ENCODE measurements at regions not wholly inside any gene's neighbourhood (a gene's known extent, or its start where the extent isn't known, plus 50 kb on each side); places are given as distances from the start of the nearest gene placed in this dataset.
"Not testable (repeated sequence)": the region's sequence is repeated elsewhere in the genome, so short reads cannot be mapped to it uniquely, and the experiment has no call there.

DNA sequence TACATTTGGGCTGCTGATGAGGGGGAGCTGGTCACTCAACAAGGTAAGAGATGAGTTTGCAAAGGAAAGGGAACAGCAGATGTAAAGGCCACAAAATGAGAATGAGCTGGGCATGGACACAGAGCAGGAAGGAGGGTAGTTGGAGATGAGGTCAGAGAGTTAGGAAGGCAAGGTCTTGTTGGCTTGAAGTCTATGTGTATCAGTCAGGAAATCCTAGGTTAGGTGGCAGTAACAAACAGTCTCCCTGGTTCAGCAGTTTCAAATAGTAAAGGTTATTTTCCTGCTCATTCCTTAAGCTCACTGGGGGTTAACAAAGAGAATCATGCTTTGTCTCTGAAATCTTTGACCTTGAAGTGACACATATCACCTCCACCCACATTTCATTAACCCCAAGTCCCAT lies 58.3 kb upstream of the ARL4C start:
- no peak for TF ChIP-seq ZNF8 (CRISPR knock-in tag; IDR thresholded peaks at IDR 0.05)
- ATAC-seq, result no peak

- not testable (repeated sequence) for ATAC-seq
Observed at GRCh38 chr2:234553223-234553622, 56.3 kb upstream of the ARL4C start.

DNA sequence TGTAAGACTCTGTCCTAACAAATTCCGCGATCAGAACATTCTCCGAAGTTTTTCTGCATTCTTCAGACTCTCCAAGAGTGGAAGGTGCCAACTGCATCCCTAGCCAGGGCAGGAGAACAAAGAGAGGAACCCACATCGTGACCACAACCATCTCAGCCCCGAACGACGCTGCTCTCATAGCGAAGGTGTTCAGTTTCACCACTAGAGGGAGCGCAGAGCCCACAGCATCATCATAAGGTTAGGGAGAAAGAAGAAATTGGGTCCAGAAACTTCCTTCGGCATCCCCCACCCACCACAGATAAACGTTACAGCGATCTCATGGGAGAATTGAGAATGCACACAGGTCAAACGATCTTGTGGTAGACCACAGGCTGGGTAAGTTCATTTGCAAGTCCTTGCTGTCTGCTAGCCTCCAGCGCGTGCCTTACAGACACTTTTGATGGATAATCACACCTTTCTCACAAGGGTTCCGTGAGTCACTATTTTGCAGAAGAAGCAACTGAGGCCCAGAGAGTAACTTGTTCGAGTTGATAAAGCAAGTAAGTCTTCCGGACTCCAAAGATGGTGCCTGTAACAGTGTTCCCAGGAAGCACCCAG lies 53.7 kb upstream of the ARL4C start:
- ATAC-seq, result peak; percentile 98
- no peak for TF ChIP-seq ESRRG (CRISPR knock-in tag; IDR thresholded peaks at IDR 0.05)
- TF ChIP-seq, protein P1, sequence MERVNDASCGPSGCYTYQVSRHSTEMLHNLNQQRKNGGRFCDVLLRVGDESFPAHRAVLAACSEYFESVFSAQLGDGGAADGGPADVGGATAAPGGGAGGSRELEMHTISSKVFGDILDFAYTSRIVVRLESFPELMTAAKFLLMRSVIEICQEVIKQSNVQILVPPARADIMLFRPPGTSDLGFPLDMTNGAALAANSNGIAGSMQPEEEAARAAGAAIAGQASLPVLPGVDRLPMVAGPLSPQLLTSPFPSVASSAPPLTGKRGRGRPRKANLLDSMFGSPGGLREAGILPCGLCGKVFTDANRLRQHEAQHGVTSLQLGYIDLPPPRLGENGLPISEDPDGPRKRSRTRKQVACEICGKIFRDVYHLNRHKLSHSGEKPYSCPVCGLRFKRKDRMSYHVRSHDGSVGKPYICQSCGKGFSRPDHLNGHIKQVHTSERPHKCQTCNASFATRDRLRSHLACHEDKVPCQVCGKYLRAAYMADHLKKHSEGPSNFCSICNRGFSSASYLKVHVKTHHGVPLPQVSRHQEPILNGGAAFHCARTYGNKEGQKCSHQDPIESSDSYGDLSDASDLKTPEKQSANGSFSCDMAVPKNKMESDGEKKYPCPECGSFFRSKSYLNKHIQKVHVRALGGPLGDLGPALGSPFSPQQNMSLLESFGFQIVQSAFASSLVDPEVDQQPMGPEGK (CRISPR knock-in tag; IDR thresholded peaks at IDR 0.05; ENCODE audit: borderline replicate concordance), result no peak
- no peak for TF ChIP-seq POU6F1 (CRISPR knock-in tag; IDR thresholded peaks at IDR 0.05; ENCODE audit: borderline replicate concordance, low read depth)
- TF ChIP-seq, protein P2, sequence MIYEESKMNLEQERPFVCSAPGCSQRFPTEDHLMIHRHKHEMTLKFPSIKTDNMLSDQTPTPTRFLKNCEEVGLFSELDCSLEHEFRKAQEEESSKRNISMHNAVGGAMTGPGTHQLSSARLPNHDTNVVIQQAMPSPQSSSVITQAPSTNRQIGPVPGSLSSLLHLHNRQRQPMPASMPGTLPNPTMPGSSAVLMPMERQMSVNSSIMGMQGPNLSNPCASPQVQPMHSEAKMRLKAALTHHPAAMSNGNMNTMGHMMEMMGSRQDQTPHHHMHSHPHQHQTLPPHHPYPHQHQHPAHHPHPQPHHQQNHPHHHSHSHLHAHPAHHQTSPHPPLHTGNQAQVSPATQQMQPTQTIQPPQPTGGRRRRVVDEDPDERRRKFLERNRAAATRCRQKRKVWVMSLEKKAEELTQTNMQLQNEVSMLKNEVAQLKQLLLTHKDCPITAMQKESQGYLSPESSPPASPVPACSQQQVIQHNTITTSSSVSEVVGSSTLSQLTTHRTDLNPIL (CRISPR knock-in tag; IDR thresholded peaks at IDR 0.05; ENCODE audit: low read depth), result no peak
- TF ChIP-seq BACH2 (CRISPR knock-in tag; IDR thresholded peaks at IDR 0.05; ENCODE audit: borderline replicate concordance), result no peak
- TF ChIP-seq CSRNP3 (CRISPR knock-in tag; IDR thresholded peaks at IDR 0.05), result no peak
- TF ChIP-seq PPARA (CRISPR knock-in tag; IDR thresholded peaks at IDR 0.05; ENCODE audit: borderline replicate concordance), result no peak
- TF ChIP-seq ISL1 (CRISPR knock-in tag; IDR thresholded peaks at IDR 0.05), result no peak
- no peak for TF ChIP-seq TSHZ2 (CRISPR knock-in tag; IDR thresholded peaks at IDR 0.05)
- no peak for TF ChIP-seq ZNF70 (CRISPR knock-in tag; IDR thresholded peaks at IDR 0.05)
- no peak for TF ChIP-seq OSR1 (CRISPR knock-in tag; IDR thresholded peaks at IDR 0.05)
- no peak for TF ChIP-seq TCF4 (CRISPR knock-in tag; IDR thresholded peaks at IDR 0.05; ENCODE audit: borderline replicate concordance)

DNA sequence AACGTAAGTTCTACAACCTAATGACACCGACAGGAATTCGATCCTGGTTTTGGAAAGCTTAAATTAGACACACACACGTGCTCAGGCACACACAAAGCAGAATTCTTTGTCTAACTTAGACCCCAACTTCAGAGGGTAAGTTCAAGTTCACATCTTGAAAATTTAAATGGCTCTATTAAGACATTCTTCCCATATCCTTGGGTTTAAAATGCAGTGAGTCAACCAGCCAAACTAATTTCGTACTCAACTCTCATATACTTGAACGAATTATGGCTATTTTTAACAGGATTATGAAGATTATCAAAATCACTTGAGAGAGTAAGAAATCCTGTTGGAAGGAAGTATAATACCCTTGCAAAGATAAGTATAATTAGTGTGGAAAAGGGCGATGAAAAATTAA lies 53.2 kb upstream of the ARL4C start:
- TF ChIP-seq ZFP3 (CRISPR knock-in tag; IDR thresholded peaks at IDR 0.05) (no peak), ZNF8 (CRISPR knock-in tag; IDR thresholded peaks at IDR 0.05) (no peak), BACH2 (CRISPR knock-in tag; IDR thresholded peaks at IDR 0.05; ENCODE audit: borderline replicate concordance) (no peak), PPARA (CRISPR knock-in tag; IDR thresholded peaks at IDR 0.05; ENCODE audit: borderline replicate concordance) (no peak), ZC3H10 (CRISPR knock-in tag; IDR thresholded peaks at IDR 0.05) (no peak), ZNF565 (CRISPR knock-in tag; conservative IDR thresholded peaks at IDR 0.05; ENCODE audit: low read depth) (no peak), ZNF70 (CRISPR knock-in tag; IDR thresholded peaks at IDR 0.05) (no peak), RARB (CRISPR knock-in tag; IDR thresholded peaks at IDR 0.05) (no peak), OSR1 (CRISPR knock-in tag; IDR thresholded peaks at IDR 0.05) (no peak), TOX (CRISPR knock-in tag; IDR thresholded peaks at IDR 0.05; ENCODE audit: borderline replicate concordance) (no peak), SNAI2 (CRISPR knock-in tag; IDR thresholded peaks at IDR 0.05) (no peak)
- TF ChIP-seq, protein P2 (CRISPR knock-in tag; IDR thresholded peaks at IDR 0.05; ENCODE audit: low read depth), result no peak
- TF ChIP-seq, protein P1 (CRISPR knock-in tag; IDR thresholded peaks at IDR 0.05; ENCODE audit: borderline replicate concordance), result no peak
- no peak for ATAC-seq

Measured in SK-N-SH treated with all-trans-retinoic acid at 6 μM for 48 hours (cell line).